ENCODE measurements at regions not wholly inside any gene's neighbourhood (a gene's known extent, or its start where the extent isn't known, plus 50 kb on each side); places are given as distances from the start of the nearest gene placed in this dataset.

- TF ChIP-seq CTCF (IDR thresholded peaks at IDR 0.05 in 8 of 11, conservative IDR thresholded peaks at IDR 0.05 in 3 of 11) (no peak), POLR2AphosphoS5 (IDR thresholded peaks at IDR 0.05) (no peak)
These were observed 463.8 kb upstream of the SLC8A1 start for GRCh38 chr2:40915651-40916050.
